ENCODE measurements at regions not wholly inside any gene's neighbourhood (a gene's known extent, or its start where the extent isn't known, plus 50 kb on each side); places are given as distances from the start of the nearest gene placed in this dataset.

GRCh38 chr9:129348890-129349664, 171.0 kb upstream of the IER5L start:
- no peak for TF ChIP-seq CTCF (IDR thresholded peaks at IDR 0.05; ENCODE audit: low read depth, low read length, missing control alignments)
- Histone ChIP-seq H3K36me3 (replicated peaks) (no peaks in the 10 kb centered on the region), H3K27me3 (replicated peaks) (no peaks in the 10 kb centered on the region), H3K27ac (no peak overlapping the region), H3K4me3 (ENCODE audit: low read depth, low read length) (no peak overlapping the region)
- DNase-seq: no peak
- in situ Hi-C loops (cut with HindIII; ENCODE audit: low pct_ligation_motif_present, low sequenced_read_pairs): loop anchor here (25.0 kb wide), 2 partner anchors 187 to 263 kb away; partner anchors contain the start of gene C9orf50

GRCh38 chr9:129347316-129348120, 169.5 kb upstream of the IER5L start:
- peak; percentile 22 for DNase-seq
- no peak for TF ChIP-seq CTCF (IDR thresholded peaks at IDR 0.05; ENCODE audit: low read depth, low read length, missing control alignments)

GRCh38 chr9:129346046-129346445, 168.0 kb upstream of the IER5L start:
- H3K27ac ChIP-seq: no peak overlapping the region
- in situ Hi-C loops (cut with HindIII; ENCODE audit: low pct_ligation_motif_present, low sequenced_read_pairs): loop anchor here (25.0 kb wide), 2 partner anchors 184 to 266 kb away; partner anchors contain the start of gene C9orf50
- DNase-seq: no peak
- no peaks in the 10 kb centered on the region for H3K36me3 ChIP-seq (replicated peaks)
- TF ChIP-seq CTCF (IDR thresholded peaks at IDR 0.05; ENCODE audit: low read depth, low read length, missing control alignments): no peak
- no peak overlapping the region for H3K4me3 ChIP-seq (ENCODE audit: low read depth, low read length)
- no peaks in the 10 kb centered on the region for H3K27me3 ChIP-seq (replicated peaks)

More at GRCh38 chr9:129347316-129348120, 169.5 kb upstream of the IER5L start:
- Histone ChIP-seq H3K36me3 (replicated peaks) (no peaks in the 10 kb centered on the region), H3K4me3 (ENCODE audit: low read depth, low read length) (no peak overlapping the region), H3K27ac (no peak overlapping the region), H3K27me3 (replicated peaks) (no peaks in the 10 kb centered on the region)
- in situ Hi-C loops (cut with HindIII; ENCODE audit: low pct_ligation_motif_present, low sequenced_read_pairs): loop anchor here (25.0 kb wide), 2 partner anchors 185 to 265 kb away; partner anchors contain the start of gene C9orf50

DNA sequence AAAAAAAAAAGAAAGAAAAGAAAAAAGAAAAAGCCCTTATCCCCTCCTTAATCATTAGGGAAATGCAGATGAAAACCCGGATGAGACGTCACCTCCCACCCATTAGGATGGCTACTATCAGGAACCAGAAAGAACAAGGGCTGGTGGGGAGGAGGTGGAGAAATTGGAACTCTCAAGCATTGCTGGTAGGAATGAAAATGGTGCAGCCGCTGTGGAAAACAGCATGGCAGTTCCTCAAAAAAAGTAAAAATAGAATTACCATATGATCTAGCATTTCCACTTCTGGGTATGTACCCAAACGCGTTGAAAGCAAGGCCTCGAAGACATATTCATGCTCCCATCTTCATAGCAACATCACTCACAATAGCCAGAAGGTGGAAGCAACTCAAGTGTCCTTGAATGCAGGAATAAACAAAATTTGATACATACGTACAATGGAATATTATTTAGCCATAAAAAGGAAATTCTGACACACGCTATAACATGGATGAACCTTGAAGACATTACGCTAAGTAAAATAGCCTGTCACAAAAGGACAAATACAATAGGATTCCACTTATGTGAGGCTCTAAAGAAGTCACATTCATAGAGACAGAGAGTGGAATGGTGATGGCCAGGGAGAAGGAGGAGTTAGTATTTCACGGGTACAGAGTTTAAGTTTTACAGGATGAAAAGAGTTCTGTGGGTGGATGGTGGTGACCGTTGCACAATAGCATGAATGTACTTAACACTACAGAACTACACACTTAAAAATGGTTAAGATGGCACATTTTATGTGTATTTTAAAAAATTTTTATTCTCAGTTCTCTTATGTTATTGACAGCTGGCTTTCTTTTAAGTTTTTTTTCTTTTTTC, 166.8 kb upstream of the IER5L start:
- no peak overlapping the region for H3K4me3 ChIP-seq (ENCODE audit: low read depth, low read length)
- no peak for TF ChIP-seq CTCF (IDR thresholded peaks at IDR 0.05; ENCODE audit: low read depth, low read length, missing control alignments)
- no peaks in the 10 kb centered on the region for H3K27me3 ChIP-seq (replicated peaks)
- in situ Hi-C loops (cut with HindIII; ENCODE audit: low pct_ligation_motif_present, low sequenced_read_pairs): loop anchor here (25.0 kb wide), 2 partner anchors 183 to 267 kb away; partner anchors contain the start of gene C9orf50
- DNase-seq: no peak
- no peak overlapping the region for H3K27ac ChIP-seq
- no peaks in the 10 kb centered on the region for H3K36me3 ChIP-seq (replicated peaks)

Measured in brain microvascular endothelial cell (primary cell).